WTC11 (cell line): ENCODE measurements at regions not wholly inside any gene's neighbourhood (a gene's known extent, or its start where the extent isn't known, plus 50 kb on each side); places are given as distances from the start of the nearest gene placed in this dataset.

Experiments used
- ATF1 ChIP-seq: sonication (generic); formaldehyde crosslinking; IDR thresholded peaks from 2 replicates; pipeline ENCODE4 v1.8.1; 2023; ENCODE audit warnings: mild to moderate bottlenecking, moderate library complexity, missing genetic modification reagents
- ETV6 ChIP-seq: sonication (generic); formaldehyde crosslinking; IDR thresholded peaks from 2 replicates; pipeline ENCODE4 v1.8.1; 2022; ENCODE audit warnings: mild to moderate bottlenecking, missing genetic modification reagents
- FOXK1 ChIP-seq: sonication (generic); formaldehyde crosslinking; IDR thresholded peaks from 2 replicates; pipeline ENCODE4 v1.8.0; 2022; ENCODE audit warnings: mild to moderate bottlenecking, moderate library complexity, missing genetic modification reagents
- HMGA2 ChIP-seq: fragments of 250-450 bp; sonication (Bioruptor Pico); IDR thresholded peaks from 2 replicates; pipeline ENCODE4 v1.4.0; 2021; ENCODE audit warnings: mild to moderate bottlenecking, moderate library complexity
- SMAD3 ChIP-seq: sonication (generic); formaldehyde crosslinking; IDR thresholded peaks from 2 replicates; pipeline ENCODE4 v1.8.0; 2022; ENCODE audit warnings: missing genetic modification reagents, mild to moderate bottlenecking, borderline replicate concordance
- ZBTB21 ChIP-seq: sonication (generic); formaldehyde crosslinking; IDR thresholded peaks from 2 replicates; pipeline ENCODE4 v1.8.1; 2023; ENCODE audit warnings: mild to moderate bottlenecking, missing genetic modification reagents, borderline replicate concordance
- ZNF416 ChIP-seq: fragments of 250-450 bp; sonication (Bioruptor Pico); IDR thresholded peaks from 2 replicates; pipeline ENCODE4 v1.9.0; 2021; ENCODE audit warnings: mild to moderate bottlenecking, inconsistent platforms
- TF ChIP-seq, protein P1 (sequence below): fragments of 200-600 bp; IDR thresholded peaks from 2 replicates; pipeline ENCODE4 v1.8.0; 2022; ENCODE audit warnings: antibody characterized with exemption
- TF ChIP-seq, protein P2 (sequence below): sonication (generic); formaldehyde crosslinking; IDR thresholded peaks from 2 replicates; pipeline ENCODE4 v1.8.0; 2022; ENCODE audit warnings: mild to moderate bottlenecking, missing genetic modification reagents
- TF ChIP-seq, protein P3 (sequence below): sonication (generic); formaldehyde crosslinking; IDR thresholded peaks from 2 replicates; pipeline ENCODE4 v1.8.0; 2022; ENCODE audit warnings: mild to moderate bottlenecking, missing genetic modification reagents
- TF ChIP-seq, protein P4 (sequence below): fragments of 250-450 bp; sonication (Bioruptor Pico); IDR thresholded peaks from 2 replicates; pipeline ENCODE4 v1.9.0; 2021; ENCODE audit warnings: mild to moderate bottlenecking

DNA sequence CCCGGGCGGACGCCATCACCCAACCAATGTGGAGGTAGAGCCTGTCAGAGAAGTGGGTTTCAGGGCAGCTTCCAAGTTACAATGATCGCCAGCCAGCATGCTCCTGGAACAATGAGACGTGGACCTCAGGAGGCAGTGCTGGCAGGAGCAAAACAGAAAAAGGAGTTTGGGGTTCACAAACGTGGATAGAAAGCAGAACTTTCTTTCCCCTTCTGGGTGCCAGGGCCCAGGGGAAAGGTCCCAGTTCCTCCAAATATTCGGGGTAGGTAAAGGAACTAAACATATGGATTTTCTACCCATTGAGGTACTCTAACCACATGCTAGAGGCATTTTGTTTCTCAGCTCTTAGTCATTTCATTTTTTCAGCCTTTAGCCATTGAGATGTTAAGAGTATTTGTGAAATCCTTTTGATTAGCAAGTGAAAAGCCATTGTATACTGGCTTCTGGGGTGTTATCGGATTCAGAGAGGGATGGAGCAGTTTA is 488.4 kb upstream of the ADGRL2 start:
- no peak for TF ChIP-seq ATF1 (CRISPR knock-in tag)
- TF ChIP-seq, protein P1, sequence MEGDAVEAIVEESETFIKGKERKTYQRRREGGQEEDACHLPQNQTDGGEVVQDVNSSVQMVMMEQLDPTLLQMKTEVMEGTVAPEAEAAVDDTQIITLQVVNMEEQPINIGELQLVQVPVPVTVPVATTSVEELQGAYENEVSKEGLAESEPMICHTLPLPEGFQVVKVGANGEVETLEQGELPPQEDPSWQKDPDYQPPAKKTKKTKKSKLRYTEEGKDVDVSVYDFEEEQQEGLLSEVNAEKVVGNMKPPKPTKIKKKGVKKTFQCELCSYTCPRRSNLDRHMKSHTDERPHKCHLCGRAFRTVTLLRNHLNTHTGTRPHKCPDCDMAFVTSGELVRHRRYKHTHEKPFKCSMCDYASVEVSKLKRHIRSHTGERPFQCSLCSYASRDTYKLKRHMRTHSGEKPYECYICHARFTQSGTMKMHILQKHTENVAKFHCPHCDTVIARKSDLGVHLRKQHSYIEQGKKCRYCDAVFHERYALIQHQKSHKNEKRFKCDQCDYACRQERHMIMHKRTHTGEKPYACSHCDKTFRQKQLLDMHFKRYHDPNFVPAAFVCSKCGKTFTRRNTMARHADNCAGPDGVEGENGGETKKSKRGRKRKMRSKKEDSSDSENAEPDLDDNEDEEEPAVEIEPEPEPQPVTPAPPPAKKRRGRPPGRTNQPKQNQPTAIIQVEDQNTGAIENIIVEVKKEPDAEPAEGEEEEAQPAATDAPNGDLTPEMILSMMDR, result no peak
- TF ChIP-seq HMGA2 (CRISPR knock-in tag), result no peak
- peak; percentile 67 for TF ChIP-seq ETV6 (CRISPR knock-in tag)
- TF ChIP-seq ZBTB21, result no peak
- TF ChIP-seq, protein P2, sequence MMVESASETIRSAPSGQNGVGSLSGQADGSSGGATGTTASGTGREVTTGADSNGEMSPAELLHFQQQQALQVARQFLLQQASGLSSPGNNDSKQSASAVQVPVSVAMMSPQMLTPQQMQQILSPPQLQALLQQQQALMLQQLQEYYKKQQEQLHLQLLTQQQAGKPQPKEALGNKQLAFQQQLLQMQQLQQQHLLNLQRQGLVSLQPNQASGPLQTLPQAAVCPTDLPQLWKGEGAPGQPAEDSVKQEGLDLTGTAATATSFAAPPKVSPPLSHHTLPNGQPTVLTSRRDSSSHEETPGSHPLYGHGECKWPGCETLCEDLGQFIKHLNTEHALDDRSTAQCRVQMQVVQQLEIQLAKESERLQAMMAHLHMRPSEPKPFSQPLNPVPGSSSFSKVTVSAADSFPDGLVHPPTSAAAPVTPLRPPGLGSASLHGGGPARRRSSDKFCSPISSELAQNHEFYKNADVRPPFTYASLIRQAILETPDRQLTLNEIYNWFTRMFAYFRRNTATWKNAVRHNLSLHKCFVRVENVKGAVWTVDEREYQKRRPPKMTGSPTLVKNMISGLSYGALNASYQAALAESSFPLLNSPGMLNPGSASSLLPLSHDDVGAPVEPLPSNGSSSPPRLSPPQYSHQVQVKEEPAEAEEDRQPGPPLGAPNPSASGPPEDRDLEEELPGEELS, result no peak
- no peak for TF ChIP-seq SMAD3 (CRISPR knock-in tag)
- TF ChIP-seq ZNF416 (CRISPR knock-in tag), result no peak
- TF ChIP-seq FOXK1 (CRISPR knock-in tag), result 0 out of 2 replicates have a peak, but pooled peaks have one; percentile 33
- TF ChIP-seq, protein P3, sequence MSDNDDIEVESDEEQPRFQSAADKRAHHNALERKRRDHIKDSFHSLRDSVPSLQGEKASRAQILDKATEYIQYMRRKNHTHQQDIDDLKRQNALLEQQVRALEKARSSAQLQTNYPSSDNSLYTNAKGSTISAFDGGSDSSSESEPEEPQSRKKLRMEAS (CRISPR knock-in tag), result 0 out of 2 replicates have a peak, but pooled peaks have one; percentile 9
- TF ChIP-seq, protein P4, sequence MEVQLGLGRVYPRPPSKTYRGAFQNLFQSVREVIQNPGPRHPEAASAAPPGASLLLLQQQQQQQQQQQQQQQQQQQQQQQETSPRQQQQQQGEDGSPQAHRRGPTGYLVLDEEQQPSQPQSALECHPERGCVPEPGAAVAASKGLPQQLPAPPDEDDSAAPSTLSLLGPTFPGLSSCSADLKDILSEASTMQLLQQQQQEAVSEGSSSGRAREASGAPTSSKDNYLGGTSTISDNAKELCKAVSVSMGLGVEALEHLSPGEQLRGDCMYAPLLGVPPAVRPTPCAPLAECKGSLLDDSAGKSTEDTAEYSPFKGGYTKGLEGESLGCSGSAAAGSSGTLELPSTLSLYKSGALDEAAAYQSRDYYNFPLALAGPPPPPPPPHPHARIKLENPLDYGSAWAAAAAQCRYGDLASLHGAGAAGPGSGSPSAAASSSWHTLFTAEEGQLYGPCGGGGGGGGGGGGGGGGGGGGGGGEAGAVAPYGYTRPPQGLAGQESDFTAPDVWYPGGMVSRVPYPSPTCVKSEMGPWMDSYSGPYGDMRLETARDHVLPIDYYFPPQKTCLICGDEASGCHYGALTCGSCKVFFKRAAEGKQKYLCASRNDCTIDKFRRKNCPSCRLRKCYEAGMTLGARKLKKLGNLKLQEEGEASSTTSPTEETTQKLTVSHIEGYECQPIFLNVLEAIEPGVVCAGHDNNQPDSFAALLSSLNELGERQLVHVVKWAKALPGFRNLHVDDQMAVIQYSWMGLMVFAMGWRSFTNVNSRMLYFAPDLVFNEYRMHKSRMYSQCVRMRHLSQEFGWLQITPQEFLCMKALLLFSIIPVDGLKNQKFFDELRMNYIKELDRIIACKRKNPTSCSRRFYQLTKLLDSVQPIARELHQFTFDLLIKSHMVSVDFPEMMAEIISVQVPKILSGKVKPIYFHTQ (CRISPR knock-in tag), result no peak
